ENCODE measurements at regions not wholly inside any gene's neighbourhood (a gene's known extent, or its start where the extent isn't known, plus 50 kb on each side); places are given as distances from the start of the nearest gene placed in this dataset.

DNA sequence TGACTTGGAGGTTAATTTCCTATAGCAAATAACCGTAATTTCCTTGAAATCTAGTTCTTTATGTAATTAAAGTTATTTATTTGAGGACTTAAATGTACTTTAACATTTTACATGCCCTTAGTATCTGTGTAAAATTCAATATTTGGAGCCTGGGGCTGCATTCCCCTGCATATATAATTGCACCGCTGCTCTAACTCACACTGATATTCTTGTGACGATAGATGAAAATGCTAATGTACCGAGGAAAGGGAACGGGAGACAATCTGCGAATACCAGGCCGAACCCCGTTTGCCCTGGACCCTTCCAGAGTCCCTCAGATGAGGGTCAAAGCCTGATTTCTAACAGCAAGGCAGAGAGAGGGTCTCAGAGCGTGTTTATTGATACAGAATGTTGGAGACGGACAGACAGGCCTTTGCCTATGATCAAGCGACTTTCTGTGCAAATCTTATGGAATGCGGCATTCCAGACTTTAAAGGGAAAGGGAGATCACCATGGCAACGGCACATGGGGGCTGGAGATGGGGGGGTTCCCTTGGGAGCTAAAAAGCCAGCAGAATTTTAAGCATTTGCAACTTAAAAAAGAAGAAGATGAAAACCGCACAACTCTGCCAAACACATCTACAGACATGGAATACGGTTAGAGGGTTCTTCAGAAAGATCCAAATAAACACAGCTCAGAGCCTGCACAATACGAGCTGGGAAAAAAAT lies 57.6 kb upstream of the TWIST2 start:
- DNase-seq (ENCODE audit: low read depth) = no peak

DNA sequence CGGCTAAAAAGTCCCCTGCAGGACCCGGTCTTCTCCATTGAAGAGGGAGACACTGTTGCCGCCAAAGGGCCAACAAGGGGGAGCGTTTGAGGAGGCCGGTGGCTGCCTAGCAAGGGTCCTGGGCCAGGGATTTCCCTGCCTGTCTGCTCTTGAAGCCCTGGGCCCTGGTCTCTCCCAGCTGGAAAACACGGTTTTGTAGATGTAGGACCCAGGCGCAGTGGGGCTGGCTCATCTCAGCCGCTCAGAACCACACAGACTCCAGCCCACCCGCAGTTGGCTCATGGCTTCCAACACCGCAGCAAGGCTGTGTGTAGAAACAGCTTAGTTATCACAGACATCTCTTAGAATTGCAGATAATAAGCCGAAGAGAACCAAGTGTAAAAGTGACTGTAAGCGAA lies 57.1 kb upstream of the TWIST2 start:
- no peak for DNase-seq (ENCODE audit: low read depth)

DNA sequence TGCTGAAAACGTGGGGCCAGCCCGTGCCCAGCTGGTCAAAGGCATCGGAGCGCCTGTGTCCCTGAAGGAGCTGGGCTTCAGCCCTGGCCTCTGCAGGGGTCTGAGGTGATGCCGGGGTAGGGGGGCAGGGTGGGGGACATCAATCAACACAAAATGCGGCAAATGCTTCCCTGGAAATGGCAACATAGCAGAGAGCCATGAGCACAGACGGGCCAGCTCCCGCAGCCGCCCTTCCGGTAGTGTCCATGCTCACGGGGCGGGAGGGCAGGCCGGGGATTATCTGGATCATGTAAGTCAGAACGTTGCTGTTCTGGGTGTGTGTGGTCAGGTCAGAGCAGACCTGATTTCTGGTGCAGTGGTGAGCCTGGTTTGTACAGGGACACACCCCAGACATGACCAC lies 56.5 kb upstream of the TWIST2 start:
- no peak for DNase-seq (ENCODE audit: low read depth)

DNA sequence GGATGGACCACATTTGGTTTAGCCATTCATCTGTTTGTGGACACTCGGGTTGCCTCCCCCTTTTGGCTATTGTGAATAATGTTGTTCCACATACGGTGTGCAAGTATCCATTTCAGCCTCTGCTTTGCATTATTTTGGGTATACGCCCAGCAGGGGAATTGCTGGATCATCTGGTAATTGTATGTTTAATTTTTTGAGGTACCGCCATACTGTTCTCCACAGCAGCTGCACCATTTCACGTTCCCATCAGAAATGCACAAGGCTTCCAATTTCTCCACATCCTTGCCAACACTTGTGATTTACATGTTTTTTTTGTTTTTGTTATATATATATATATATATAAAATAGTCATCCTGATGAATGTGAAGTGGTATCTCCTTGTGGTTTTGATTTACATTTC lies 54.6 kb upstream of the TWIST2 start:
- no peak for DNase-seq (ENCODE audit: low read depth)

DNA sequence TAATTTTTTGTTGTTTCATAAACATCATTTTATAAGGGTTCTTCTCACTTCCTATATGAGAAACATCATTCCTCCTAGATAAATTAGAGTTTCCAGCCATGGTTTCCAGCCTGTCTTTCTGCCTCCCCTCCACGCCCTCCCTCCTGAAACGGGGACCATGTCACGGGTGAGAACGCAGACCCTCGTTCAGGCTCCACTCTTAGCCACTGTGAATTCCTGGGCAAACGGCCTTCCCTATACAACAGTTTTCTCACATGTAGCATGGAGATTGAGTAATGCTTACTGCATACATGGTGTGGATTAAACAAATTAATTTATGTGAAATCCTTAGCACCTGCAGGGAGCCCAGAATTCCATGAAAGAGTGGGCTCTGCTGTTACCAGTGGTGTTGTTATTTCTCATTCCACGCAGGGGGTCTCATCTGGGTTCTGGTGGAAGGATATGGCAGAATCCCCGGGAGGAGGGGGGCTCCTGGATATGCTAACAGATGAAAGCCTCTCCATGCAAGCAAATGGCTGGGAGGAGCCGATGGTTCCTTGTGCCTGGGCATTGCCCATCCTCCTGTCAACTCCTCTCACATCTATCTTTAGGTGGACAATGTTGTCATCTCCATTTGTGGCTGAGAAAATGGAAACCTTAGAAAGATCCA lies 54.0 kb upstream of the TWIST2 start:
- no peak for DNase-seq (ENCODE audit: low read depth)

DNA sequence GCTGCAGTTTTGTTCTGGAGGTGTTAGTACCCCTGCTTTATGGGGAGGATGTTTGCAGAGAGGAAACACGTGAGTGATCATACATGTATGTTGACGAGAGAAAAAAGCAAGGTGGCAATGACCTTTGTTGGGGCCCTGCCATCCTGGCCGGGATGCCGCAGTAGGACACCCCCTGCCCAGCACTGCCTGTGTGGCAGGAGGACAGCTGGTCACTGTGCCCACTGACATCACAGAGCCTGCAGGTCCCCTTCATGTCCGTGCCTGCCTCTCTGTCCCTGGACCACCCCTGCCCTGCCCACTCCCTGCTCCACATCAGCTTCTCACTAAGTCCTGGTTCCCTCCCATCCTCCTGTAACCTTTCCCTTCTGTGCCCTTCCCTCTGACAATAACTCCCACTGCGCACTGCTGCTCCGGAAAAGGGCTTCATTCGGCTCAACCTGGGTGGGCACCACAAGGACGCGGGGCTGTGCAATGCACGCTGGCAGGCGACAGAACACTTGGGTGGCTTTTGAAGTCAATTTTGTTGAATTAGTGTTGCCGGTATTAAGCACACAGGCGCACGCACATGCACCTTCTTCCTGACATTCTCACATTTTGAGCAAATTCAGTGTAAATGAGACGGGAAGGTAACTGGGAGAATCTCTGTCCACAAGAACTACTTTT lies 51.5 kb upstream of the TWIST2 start:
- no peak for DNase-seq (ENCODE audit: low read depth)

DNA sequence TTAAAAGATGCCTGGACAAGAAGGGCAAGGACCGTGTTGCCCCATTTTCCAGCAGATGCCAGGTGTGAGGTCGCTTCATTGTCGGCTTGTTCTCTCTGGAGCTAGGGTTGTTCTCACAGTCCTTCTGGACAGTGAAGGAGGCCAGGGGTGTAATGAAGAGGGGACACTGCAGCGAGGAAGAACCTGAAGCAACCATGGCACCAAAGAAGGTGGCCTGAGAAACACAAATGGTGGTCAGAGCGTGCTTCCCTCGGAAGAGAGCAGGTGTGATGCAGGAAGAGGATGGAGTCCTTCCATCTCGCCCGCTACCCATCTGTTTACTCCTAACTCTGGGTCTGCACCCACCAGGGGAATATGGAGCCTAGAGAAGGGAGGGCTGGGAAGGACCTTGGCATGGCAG lies 50.3 kb upstream of the TWIST2 start:
- no peak for DNase-seq (ENCODE audit: low read depth)
